GM18868 (cell line): ENCODE measurements at regions not wholly inside any gene's neighbourhood (a gene's known extent, or its start where the extent isn't known, plus 50 kb on each side); places are given as distances from the start of the nearest gene placed in this dataset.

Experiments used
- ATAC-seq: cut with Tn5 transposase; IDR thresholded peaks from one replicate; pipeline ENCODE4 v1.9.1; 2021; ENCODE audit warnings: mild to moderate bottlenecking, moderate library complexity; ENCODE audit not compliant: unreplicated experiment

- ATAC-seq = no peak
Observed at GRCh38 chr3:146861262-146861661, 256.1 kb upstream of the PLSCR5 start.

DNA sequence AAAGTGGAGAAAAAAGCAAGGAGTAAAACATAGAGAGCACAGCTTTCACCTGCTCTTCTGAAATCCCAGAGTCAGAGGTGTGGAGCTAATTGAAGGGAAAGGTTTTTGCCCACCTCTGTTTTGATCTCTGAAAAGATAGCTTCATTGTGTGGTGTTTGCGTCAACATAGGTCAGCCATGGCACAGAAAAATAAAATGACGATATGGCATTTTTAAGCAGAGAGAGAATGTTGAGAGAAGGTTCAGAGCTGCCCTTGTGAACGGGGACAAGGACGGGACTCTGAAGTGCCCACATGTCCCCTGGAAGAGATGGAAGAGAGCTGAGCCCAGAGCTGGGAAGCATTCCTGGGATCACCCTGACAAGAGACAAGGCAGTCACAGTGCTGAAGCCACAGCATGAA, 249.4 kb upstream of the PLSCR5 start:
- ATAC-seq = no peak

DNA sequence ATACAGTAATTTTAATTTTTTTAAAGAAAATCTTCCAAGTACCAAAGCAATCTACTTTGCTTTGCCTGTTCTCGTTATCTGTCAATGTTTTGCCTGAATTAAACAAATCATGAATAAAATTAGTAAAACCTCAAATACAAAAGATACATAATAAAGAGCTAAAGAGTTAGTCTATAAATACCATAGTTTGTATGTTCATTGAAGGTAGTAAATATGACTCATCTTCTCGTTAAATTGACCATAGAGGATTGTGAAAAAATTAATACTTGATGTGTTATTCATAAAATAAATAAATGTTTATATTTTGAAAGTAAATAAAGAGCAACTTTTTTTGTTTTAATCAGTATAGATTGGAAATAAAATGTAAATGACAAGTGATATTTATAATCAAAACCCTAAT, 246.5 kb upstream of the PLSCR5 start:
- ATAC-seq = no peak

DNA sequence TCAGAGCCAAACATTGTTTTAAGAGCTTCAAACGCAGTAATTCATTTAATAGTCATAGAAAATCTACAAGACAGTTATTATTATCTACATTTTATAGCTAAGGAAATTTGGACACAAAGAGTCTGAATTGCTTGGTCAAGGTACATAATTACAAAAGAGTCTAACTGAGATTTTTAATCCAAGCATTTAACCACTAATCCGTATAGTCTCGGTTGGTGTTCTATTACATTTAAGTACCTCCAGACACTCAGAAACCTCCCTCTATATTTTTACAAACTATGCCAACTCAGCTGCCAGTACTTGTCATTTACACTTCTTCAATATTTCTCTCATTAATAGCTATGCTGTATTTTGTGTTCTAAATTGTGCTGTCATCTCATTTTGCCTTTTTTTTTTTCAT, 240.2 kb upstream of the PLSCR5 start:
- no peak for ATAC-seq

GRCh38 chr3:146843476-146843875, 238.3 kb upstream of the PLSCR5 start:
- no peak for ATAC-seq

DNA sequence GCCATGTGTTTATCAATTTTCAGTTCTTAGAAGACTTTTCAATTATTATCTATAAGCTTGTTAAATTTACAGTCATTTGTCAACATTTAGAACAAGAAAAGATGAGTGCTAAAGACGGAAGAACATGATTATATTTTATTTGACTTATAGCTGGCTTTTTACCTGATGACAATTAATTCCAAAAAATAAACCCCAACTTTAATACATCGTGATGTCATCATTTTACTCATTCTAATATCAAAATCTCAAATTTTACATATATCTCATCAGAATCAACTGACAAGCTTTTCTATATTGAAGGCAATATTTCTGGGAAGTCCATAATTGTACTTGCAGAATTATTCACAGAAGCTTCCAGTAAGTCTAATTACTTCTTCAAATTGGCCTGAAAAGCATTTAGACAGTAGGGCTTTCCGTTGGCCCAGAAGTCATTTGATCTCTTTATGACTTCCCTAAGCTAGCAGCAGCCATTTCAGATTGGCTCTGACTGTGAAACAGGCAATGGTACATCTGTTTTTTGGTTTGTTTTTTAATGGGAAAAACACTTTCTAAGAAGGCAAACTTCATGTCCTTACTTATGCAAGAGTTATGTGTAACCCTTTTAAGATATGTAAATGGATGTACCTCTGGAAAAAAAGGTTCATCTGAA, 234.7 kb upstream of the PLSCR5 start:
- ATAC-seq = no peak

GRCh38 chr3:146838221-146838620, 233.1 kb upstream of the PLSCR5 start:
- no peak for ATAC-seq

- ATAC-seq = no peak
Observed at GRCh38 chr3:146834917-146835316, 229.8 kb upstream of the PLSCR5 start.

DNA sequence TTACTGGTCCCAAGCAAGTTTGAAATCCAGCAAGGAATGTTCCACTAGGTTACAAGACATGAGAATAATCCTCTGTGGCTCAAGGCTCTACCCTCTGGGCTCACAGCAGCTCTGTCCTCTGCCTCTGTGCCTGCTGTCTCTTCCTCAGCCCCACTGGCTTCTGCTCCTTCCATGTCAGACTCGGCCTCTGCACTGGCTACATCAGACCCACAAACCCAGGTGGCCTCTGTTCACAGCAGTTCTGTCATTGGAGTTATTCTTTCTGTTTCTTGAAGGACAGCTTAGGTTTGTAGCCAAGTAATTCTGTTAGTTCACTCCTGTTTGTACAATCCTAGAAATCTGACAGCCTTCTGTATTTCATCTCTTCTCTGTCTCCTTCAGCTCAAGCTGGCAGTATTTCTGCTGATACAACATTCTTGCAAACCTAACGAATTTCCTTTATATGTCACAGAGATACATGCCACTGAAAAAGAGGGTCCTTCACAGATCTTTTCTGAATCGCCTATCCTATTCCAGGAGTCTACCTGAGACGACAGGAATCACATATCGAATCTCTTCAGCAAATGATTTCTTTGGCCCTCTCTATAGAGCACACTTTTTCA, 227.8 kb upstream of the PLSCR5 start:
- no peak for ATAC-seq

GRCh38 chr3:146831659-146832058, 226.5 kb upstream of the PLSCR5 start:
- no peak for ATAC-seq

GRCh38 chr3:146830231-146830630, 225.1 kb upstream of the PLSCR5 start:
- ATAC-seq = no peak

DNA sequence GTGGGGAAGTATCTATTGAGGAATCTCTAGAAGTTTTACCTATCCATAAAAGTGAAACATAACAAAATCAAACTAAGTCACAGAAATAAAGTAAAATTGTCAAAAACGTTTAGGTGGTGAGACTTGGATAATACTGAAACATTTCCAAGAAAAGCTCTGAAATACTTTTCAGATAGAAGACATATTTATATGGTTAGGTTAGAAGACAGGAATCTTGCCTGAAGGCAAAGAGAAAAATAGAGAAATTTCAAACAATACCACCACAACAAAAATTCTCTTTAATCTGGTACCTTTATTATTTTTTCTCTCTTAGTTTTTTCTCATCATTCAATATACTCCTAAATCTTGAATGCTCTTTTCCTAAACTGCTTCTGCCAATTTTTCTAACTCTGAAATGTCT, 222.7 kb upstream of the PLSCR5 start:
- ATAC-seq = no peak

- no peak for ATAC-seq
Observed at GRCh38 chr3:146823622-146824021, 218.5 kb upstream of the PLSCR5 start.

DNA sequence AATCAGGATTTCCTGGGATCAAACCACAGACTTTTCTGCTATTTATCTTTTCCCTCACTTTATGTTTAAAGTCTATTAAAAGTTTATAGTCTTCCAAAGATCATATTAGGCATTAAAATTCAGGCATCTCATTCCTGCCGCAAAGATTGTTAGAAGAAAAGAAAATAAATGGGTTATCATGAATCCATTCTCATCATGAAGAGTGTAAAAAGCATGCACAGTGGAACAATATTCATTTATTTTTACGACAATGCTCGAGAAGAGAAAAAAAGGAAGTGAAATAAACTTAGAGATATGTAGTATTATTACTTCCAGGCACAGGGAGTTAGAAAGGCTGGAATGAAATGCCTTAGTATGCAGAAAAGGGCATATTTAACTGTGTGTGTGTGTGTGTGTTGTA, 213.7 kb upstream of the PLSCR5 start:
- no peak for ATAC-seq

DNA sequence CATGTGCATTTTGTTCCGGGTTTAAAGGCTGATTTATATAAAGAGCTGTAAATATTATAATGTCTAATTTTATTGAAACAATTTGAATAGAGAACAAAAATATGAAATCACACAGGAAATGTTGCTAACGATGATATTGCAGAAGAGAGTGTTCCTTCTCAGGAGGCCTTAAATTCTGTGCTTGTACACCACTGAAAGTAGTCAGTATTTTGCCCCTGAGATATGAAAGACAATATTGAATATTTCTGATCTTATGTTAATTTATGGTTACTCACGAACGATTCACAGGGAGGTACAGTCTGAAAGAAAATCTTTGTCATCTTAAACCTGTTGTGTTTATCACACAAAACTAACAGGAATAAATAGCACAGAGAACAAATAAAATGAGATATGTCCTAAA, 213.2 kb upstream of the PLSCR5 start:
- no peak for ATAC-seq

GRCh38 chr3:146817704-146818103, 212.6 kb upstream of the PLSCR5 start:
- no peak for ATAC-seq

DNA sequence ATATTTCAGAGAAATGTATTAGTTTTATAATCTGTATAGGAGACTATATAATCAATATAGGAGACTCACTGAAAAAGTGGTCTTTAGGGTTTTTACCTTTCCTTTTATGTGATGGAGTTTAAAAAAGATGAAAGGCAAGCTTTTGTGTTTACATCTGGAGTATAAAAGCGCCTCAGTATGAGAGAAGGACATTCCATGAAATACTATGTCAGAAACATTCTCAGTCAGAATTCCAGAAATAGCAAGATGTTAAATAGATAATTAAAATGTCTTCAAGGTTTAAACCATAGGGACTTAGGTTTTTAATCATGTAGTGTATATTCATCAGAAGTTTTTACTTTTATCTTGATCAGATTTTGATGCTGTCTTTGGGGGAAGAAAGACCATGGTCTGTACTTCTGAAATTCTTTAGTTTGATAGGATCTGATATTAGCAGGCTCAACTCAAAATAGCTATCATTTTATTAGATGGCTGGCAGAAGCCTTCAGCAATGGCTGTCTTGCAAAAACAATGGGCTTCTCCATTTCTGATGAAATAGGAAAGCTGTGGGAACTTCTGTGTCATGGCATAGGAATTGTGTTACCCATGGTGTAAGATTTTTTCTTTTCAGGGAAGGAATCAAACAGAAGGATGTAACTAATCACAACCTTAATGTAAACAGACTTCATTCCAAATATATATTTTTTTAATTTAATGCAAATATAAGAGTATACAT, 209.6 kb upstream of the PLSCR5 start:
- no peak for ATAC-seq

GRCh38 chr3:146813496-146813895, 208.3 kb upstream of the PLSCR5 start:
- ATAC-seq = no peak

GRCh38 chr3:146803745-146804144, 198.6 kb upstream of the PLSCR5 start:
- no peak for ATAC-seq

DNA sequence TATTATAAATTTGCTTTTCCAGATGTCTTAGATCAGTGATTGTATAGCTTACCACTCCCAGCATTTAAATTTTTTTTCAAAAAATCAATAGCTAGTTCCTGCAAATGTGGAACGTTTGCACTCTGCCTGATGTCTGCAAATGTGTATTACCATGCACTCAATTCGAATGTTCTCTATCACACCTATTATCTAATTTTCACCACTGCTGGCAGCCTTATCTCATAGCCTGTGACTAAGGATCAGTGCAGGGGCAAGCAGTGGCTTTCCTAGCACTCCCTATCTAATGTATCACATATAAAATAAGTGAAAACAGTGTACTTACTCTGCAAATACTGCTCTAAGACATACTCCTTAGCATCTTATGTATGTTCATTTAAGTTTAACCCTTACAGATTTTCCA, 196.3 kb upstream of the PLSCR5 start:
- no peak for ATAC-seq

- no peak for ATAC-seq
Observed at GRCh38 chr3:146800484-146800883, 195.3 kb upstream of the PLSCR5 start.

GRCh38 chr3:146796078-146796477, 190.9 kb upstream of the PLSCR5 start:
- ATAC-seq = no peak
